Endodermal cell (in vitro differentiated cells): ENCODE measurements at regions not wholly inside any gene's neighbourhood (a gene's known extent, or its start where the extent isn't known, plus 50 kb on each side); places are given as distances from the start of the nearest gene placed in this dataset.

Source experiments
- DNase-seq: peaks from one replicate; pipeline ENCODE4 v3.0.0-alpha.2; 2017
- H3K27ac ChIP-seq: 2 replicates; pipeline ENCODE4 v1.5.1; 2013; ENCODE audit warnings: mild to moderate bottlenecking, low read depth, low read length, moderate library complexity
- H3K27me3 ChIP-seq: 2 replicates; pipeline ENCODE4 v1.6.1; 2013; ENCODE audit warnings: mild to moderate bottlenecking, low read length, moderate library complexity; ENCODE audit not compliant: insufficient read depth, control insufficient read depth, poor library complexity, severe bottlenecking
- H3K36me3 ChIP-seq: 2 replicates; pipeline ENCODE4 v1.7.0; 2013; ENCODE audit warnings: mild to moderate bottlenecking, low read length, moderate library complexity; ENCODE audit not compliant: control insufficient read depth, insufficient read depth
- H3K4me1 ChIP-seq: one replicate; pipeline ENCODE4 v1.7.0; 2013; ENCODE audit warnings: low read length; ENCODE audit not compliant: control insufficient read depth, insufficient read depth
- H3K4me3 ChIP-seq: 2 replicates; pipeline ENCODE4 v1.5.1; 2013; ENCODE audit warnings: mild to moderate bottlenecking, low read length, moderate library complexity
- H3K9ac ChIP-seq: 2 replicates; pipeline ENCODE4 v1.6.1; 2013; ENCODE audit warnings: mild to moderate bottlenecking, low read length, moderate library complexity; ENCODE audit not compliant: poor library complexity, severe bottlenecking; ENCODE audit errors: extremely low read depth
- H3K9me3 ChIP-seq: 2 replicates; pipeline ENCODE4 v1.6.1; 2013; ENCODE audit warnings: mild to moderate bottlenecking, low read length, moderate library complexity; ENCODE audit not compliant: control insufficient read depth
- H3K27ac Mint-ChIP-seq: 2 replicates; pipeline ENCODE4 v1.8.0; 2020; ENCODE audit warnings: mixed read lengths
- H3K27me3 Mint-ChIP-seq: 2 replicates; pipeline ENCODE4 v1.8.0; 2021; ENCODE audit warnings: mild to moderate bottlenecking, mixed read lengths; ENCODE audit not compliant: insufficient read depth
- H3K36me3 Mint-ChIP-seq: 2 replicates; pipeline ENCODE4 v1.8.0; 2020; ENCODE audit warnings: low read depth, mixed read lengths
- H3K4me1 Mint-ChIP-seq: 2 replicates; pipeline ENCODE4 v1.8.0; 2020; ENCODE audit warnings: mixed read lengths
- H3K4me3 Mint-ChIP-seq: 2 replicates; pipeline ENCODE4 v1.8.0; 2020; ENCODE audit warnings: mild to moderate bottlenecking, moderate library complexity, mixed read lengths
- H3K9me3 Mint-ChIP-seq: 2 replicates; pipeline ENCODE4 v1.8.0; 2020; ENCODE audit warnings: mild to moderate bottlenecking, mixed read lengths
- WGBS, 2 experiments: methylation state at CpG; one replicate each; pipeline versions ENCODE4 v1.1.5 to v1.1.7; 2013; ENCODE audit warnings: missing lambda C conversion rate in 2 of 2, mixed read lengths in 1 of 2; ENCODE audit not compliant: insufficient coverage in 1 of 2, insufficient read length in 1 of 2; 5-methylcytosine and 5-hydroxymethylcytosine counted together
- TF ChIP-seq, protein P1 (sequence below): fragments of 200-600 bp; sonication (generic); conservative IDR thresholded peaks from 2 replicates; pipeline ENCODE4 v1.5.0; 2021; ENCODE audit warnings: antibody characterized with exemption, mild to moderate bottlenecking

DNA sequence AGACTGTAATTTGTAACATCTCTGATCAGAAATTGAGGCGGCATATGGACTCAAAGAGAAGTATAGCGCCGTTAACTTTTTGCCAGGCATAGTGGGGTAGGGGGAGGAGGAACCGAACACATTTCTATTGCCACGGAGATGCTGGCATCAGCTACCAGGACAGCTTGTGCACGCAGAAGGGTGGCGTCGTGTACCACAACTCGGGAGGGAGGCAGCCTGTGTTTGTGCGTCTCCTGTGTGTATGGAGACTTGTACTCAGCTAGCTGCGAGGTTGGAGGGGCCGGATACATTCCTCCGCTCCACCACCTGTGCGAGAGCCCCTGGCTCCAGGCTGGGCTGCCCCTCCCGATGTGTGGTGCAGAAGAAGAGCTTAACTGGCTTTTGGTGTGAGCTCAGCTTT lies 634.8 kb downstream of the TYW1 start:
- TF ChIP-seq, protein P1, sequence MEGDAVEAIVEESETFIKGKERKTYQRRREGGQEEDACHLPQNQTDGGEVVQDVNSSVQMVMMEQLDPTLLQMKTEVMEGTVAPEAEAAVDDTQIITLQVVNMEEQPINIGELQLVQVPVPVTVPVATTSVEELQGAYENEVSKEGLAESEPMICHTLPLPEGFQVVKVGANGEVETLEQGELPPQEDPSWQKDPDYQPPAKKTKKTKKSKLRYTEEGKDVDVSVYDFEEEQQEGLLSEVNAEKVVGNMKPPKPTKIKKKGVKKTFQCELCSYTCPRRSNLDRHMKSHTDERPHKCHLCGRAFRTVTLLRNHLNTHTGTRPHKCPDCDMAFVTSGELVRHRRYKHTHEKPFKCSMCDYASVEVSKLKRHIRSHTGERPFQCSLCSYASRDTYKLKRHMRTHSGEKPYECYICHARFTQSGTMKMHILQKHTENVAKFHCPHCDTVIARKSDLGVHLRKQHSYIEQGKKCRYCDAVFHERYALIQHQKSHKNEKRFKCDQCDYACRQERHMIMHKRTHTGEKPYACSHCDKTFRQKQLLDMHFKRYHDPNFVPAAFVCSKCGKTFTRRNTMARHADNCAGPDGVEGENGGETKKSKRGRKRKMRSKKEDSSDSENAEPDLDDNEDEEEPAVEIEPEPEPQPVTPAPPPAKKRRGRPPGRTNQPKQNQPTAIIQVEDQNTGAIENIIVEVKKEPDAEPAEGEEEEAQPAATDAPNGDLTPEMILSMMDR = no peak
- Histone ChIP-seq H3K9me3 (no peaks in the 10 kb centered on the region), H3K4me1 (peaks cover 11% of the 10 kb centered on the region), H3K4me3 (no peak overlapping the region), H3K9ac (no peak overlapping the region), H3K36me3 (no peaks in the 10 kb centered on the region), H3K27ac (no peak overlapping the region), H3K27me3 (no peaks in the 10 kb centered on the region)
- DNase-seq = no peak
- Mint-ChIP-seq H3K4me1 (peaks cover 29% of the 10 kb centered on the region), H3K4me3 (no peak overlapping the region), H3K27ac (no peak overlapping the region), H3K9me3 (no peaks in the 10 kb centered on the region), H3K36me3 (no peaks in the 10 kb centered on the region), H3K27me3 (peaks cover 12% of the 10 kb centered on the region)
- 93% methylated on average over 5 to 15 of the region's 15 CpGs for WGBS, 2 experiments

DNA sequence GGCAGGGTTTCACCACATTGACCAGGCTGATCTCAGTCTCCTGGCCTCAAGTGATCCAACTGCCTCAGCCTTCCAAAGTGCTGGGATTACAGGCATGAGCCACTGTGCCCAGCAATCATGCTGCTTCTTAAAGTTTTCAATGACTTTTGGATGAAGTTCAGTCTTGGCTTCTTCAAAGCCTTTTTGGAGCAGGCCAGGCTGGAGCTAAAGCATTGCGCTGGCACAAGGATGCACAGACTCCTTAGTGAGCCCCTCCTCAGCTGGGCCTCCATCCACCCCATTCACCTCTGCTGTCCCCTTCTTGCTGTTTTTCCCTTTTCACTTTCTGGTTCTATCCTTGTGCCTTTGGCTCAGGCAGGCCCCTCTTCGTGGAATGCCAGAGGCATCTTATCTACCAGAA lies 638.6 kb downstream of the TYW1 start:
- no peak overlapping the region for H3K27ac Mint-ChIP-seq
- no peaks in the 10 kb centered on the region for H3K36me3 Mint-ChIP-seq
- Histone ChIP-seq H3K36me3 (no peaks in the 10 kb centered on the region), H3K9me3 (peaks cover 13% of the 10 kb centered on the region), H3K9ac (no peak overlapping the region), H3K27me3 (no peaks in the 10 kb centered on the region), H3K4me1 (peaks cover 5% of the 10 kb centered on the region), H3K4me3 (no peak overlapping the region), H3K27ac (no peak overlapping the region)
- 93 to 100% methylated on average over 1 to 2 of the region's 2 CpGs for WGBS, 2 experiments
- no peak overlapping the region for H3K4me3 Mint-ChIP-seq
- H3K9me3 Mint-ChIP-seq = peaks cover 11% of the 10 kb centered on the region
- H3K4me1 Mint-ChIP-seq = peaks cover 16% of the 10 kb centered on the region
- no peak for DNase-seq
- TF ChIP-seq, protein P1 = no peak
- peaks cover 9% of the 10 kb centered on the region for H3K27me3 Mint-ChIP-seq

DNA sequence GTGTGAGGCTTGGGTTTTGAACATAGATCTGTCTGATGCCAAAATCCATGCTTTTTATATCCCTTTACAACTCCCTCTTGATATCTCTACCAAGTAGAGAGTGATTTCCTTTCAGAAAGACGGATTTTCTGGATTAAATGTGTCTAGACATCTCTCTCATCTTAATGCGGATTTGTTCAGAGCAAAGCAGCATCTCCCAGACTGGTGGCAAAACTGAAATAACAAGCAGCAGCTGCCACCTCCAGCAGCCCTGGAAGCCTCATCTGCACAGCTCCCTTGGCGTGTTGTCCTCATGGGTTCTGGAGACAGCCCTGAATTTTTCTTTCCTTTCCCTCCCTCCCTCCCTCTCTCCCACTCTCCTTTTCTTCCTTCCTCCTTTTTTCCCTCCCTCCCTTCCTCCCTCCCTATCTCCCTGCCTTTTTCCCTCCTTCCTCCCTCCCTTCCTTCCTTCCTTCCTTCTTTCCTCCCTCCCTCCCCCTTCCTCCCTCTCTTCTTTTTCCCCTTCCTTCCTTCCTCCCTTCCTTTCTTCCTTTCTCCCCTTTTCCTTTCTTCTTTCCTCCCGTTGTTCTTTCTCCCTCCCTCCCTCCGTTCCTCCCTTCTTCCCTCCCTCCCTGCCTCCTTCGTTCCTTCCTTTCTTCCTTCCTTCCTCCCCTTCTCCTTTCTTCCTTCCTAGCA lies 639.9 kb downstream of the TYW1 start:
- Histone ChIP-seq H3K4me1 (no peaks in the 10 kb centered on the region), H3K9me3 (peaks cover 25% of the 10 kb centered on the region), H3K27ac (no peak overlapping the region), H3K27me3 (no peaks in the 10 kb centered on the region), H3K9ac (no peak overlapping the region), H3K36me3 (no peaks in the 10 kb centered on the region), H3K4me3 (no peak overlapping the region)
- peaks cover 8% of the 10 kb centered on the region for H3K27me3 Mint-ChIP-seq
- TF ChIP-seq, protein P1 = no peak
- H3K4me3 Mint-ChIP-seq = no peak overlapping the region
- H3K4me1 Mint-ChIP-seq = peaks cover 4% of the 10 kb centered on the region
- DNase-seq = no peak
- WGBS, 2 experiments = 81 to 92% methylated on average over 6 of the region's 6 CpGs
- no peaks in the 10 kb centered on the region for H3K36me3 Mint-ChIP-seq
- peak overlapping the region; percentile 48 for H3K27ac Mint-ChIP-seq
- peaks cover 20% of the 10 kb centered on the region for H3K9me3 Mint-ChIP-seq
